Ishikawa (cell line): ENCODE measurements at regions not wholly inside any gene's neighbourhood (a gene's known extent, or its start where the extent isn't known, plus 50 kb on each side); places are given as distances from the start of the nearest gene placed in this dataset.

Experiments used
- CEBPB ChIP-seq: IDR thresholded peaks from 2 replicates; pipeline ENCODE4 v1.6.1; 2012
- CREB1 ChIP-seq: IDR thresholded peaks from 2 replicates; pipeline ENCODE4 v1.6.1; 2012; ENCODE audit warnings: low read depth
- EGR1 ChIP-seq: IDR thresholded peaks from 2 replicates; pipeline ENCODE4 v1.6.1; 2012
- EP300 ChIP-seq: IDR thresholded peaks from 2 replicates; pipeline ENCODE4 v1.6.1; 2012; ENCODE audit warnings: borderline replicate concordance
- FOXM1 ChIP-seq: IDR thresholded peaks from 2 replicates; pipeline ENCODE4 v1.6.1; 2012; ENCODE audit warnings: low read depth, borderline replicate concordance
- MAX ChIP-seq: IDR thresholded peaks from 2 replicates; pipeline ENCODE4 v1.6.1; 2012
- NFIC ChIP-seq: IDR thresholded peaks from 2 replicates; pipeline ENCODE4 v1.6.1; 2012
- RAD21 ChIP-seq: IDR thresholded peaks from 2 replicates; pipeline ENCODE4 v1.6.1; 2012; ENCODE audit warnings: low read depth
- REST ChIP-seq: IDR thresholded peaks from 2 replicates; pipeline ENCODE4 v1.6.1; 2012; ENCODE audit warnings: low read depth, mild to moderate bottlenecking
- TAF1 ChIP-seq: IDR thresholded peaks from 2 replicates; pipeline ENCODE4 v1.6.1; 2012; ENCODE audit warnings: low read depth, mild to moderate bottlenecking
- TCF12 ChIP-seq: IDR thresholded peaks from 2 replicates; pipeline ENCODE4 v1.6.1; 2012; ENCODE audit warnings: low read depth
- TEAD4 ChIP-seq: IDR thresholded peaks from 2 replicates; pipeline ENCODE4 v1.6.1; 2012
- USF1 ChIP-seq: IDR thresholded peaks from 2 replicates; pipeline ENCODE4 v1.6.1; 2012
- YY1 ChIP-seq: IDR thresholded peaks from 2 replicates; pipeline ENCODE4 v1.6.1; 2012; ENCODE audit warnings: low read depth
- ZBTB7A ChIP-seq: IDR thresholded peaks from 2 replicates; pipeline ENCODE4 v1.6.1; 2012; ENCODE audit warnings: low read depth

- TF ChIP-seq EP300 (no peak), MAX (no peak), CREB1 (no peak), CEBPB (no peak), NFIC (no peak), TCF12 (no peak), YY1 (no peak), TAF1 (no peak), USF1 (no peak), FOXM1 (no peak), RAD21 (no peak), TEAD4 (no peak)
These were observed 626.5 kb downstream of the PTPRC start for GRCh38 chr1:199265319-199265718.

- no peak for TF ChIP-seq YY1
- TF ChIP-seq TEAD4 = no peak
- TF ChIP-seq FOXM1 = no peak
- TF ChIP-seq NFIC = no peak
- TF ChIP-seq EP300 = no peak
- no peak for TF ChIP-seq CEBPB
- TF ChIP-seq MAX = no peak
- no peak for TF ChIP-seq RAD21
- no peak for TF ChIP-seq TAF1
- no peak for TF ChIP-seq ZBTB7A
- TF ChIP-seq USF1 = no peak
- no peak for TF ChIP-seq EGR1
- TF ChIP-seq CREB1 = no peak
- no peak for TF ChIP-seq REST
- TF ChIP-seq TCF12 = no peak
These were observed 630.4 kb downstream of the PTPRC start for GRCh38 chr1:199269241-199269640.

GRCh38 chr1:199272139-199272544 is 633.3 kb downstream of the PTPRC start:
- TF ChIP-seq MAX (0 out of 2 replicates have a peak, but pooled peaks have one; percentile 8), TCF12 (no peak), CREB1 (no peak), FOXM1 (no peak), TEAD4 (peak; percentile 34; the same call in 1 of the 2 replicates), USF1 (no peak), TAF1 (no peak), ZBTB7A (no peak), REST (no peak), NFIC (peak; percentile 9; the same call in 1 of the 2 replicates), EP300 (no peak), YY1 (no peak), CEBPB (peak; percentile 80), EGR1 (no peak), RAD21 (no peak)

- TF ChIP-seq EP300 (peak; percentile 92; the same call in 1 of the 2 replicates), FOXM1 (peak; percentile 87), YY1 (no peak), RAD21 (no peak; the same call in 1 of the 2 replicates), TCF12 (peak; percentile 96), MAX (0 out of 2 replicates have a peak, but pooled peaks have one; percentile 15), REST (no peak), TEAD4 (peak; percentile 92), NFIC (peak; percentile 96), TAF1 (no peak)
These were observed 633.8 kb downstream of the PTPRC start for GRCh38 chr1:199272628-199273086.
